ENCODE measurements at regions not wholly inside any gene's neighbourhood (a gene's known extent, or its start where the extent isn't known, plus 50 kb on each side); places are given as distances from the start of the nearest gene placed in this dataset.

DNA sequence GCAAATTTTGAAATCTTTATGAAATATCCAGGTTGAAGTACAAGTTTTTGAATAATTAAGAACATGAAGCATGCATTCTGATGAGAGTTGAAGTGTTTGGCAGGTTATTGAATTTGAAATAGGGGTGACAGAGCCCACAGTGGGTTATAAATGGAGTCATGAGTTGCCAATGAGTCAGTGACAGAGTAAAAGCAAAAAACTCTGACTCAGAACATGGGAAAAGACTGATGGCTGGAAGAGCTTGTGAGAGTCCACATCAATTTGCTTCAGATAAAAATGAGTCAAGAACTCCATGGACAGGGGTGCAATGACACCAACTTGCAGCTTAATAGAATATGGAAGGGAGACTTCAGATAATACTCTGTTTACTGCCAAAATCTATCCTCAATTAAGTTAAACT, 105.3 kb downstream of the SLC6A15 start:
- DNase-seq (ENCODE audit: low spot score), result no peak
- in situ Hi-C loops (cut with MboI; ENCODE audit: low sequenced_read_pairs, unreplicated experiment), result no loop called here
- TF ChIP-seq, protein P1, sequence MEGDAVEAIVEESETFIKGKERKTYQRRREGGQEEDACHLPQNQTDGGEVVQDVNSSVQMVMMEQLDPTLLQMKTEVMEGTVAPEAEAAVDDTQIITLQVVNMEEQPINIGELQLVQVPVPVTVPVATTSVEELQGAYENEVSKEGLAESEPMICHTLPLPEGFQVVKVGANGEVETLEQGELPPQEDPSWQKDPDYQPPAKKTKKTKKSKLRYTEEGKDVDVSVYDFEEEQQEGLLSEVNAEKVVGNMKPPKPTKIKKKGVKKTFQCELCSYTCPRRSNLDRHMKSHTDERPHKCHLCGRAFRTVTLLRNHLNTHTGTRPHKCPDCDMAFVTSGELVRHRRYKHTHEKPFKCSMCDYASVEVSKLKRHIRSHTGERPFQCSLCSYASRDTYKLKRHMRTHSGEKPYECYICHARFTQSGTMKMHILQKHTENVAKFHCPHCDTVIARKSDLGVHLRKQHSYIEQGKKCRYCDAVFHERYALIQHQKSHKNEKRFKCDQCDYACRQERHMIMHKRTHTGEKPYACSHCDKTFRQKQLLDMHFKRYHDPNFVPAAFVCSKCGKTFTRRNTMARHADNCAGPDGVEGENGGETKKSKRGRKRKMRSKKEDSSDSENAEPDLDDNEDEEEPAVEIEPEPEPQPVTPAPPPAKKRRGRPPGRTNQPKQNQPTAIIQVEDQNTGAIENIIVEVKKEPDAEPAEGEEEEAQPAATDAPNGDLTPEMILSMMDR (IDR thresholded peaks at IDR 0.05; ENCODE audit: borderline replicate concordance, control extremely low read depth, extremely low read depth, insufficient read depth, missing control alignments), result no peak

DNA sequence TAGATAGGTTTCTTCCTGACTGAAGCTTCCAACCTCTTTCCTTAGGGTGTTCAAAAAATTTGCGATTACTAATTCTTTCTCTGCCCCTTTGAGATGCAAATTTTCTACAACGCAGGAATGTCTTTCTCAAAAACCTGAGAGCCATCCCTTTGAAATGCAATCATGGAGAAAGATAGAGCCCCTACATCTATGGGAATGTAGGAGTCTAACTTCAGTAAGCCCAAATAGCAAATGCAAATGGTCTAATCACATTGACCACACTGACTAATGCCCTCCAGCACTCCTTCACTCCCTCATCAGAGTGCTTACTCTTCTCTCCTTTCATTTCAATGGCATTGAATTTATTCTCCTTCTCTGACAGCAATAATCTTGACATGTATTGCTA, 107.1 kb downstream of the SLC6A15 start:
- in situ Hi-C loops (cut with MboI; ENCODE audit: low sequenced_read_pairs, unreplicated experiment), result no loop called here
- no peak for DNase-seq (ENCODE audit: low spot score)
- TF ChIP-seq, protein P1 (IDR thresholded peaks at IDR 0.05; ENCODE audit: borderline replicate concordance, control extremely low read depth, extremely low read depth, insufficient read depth, missing control alignments), result no peak

DNA sequence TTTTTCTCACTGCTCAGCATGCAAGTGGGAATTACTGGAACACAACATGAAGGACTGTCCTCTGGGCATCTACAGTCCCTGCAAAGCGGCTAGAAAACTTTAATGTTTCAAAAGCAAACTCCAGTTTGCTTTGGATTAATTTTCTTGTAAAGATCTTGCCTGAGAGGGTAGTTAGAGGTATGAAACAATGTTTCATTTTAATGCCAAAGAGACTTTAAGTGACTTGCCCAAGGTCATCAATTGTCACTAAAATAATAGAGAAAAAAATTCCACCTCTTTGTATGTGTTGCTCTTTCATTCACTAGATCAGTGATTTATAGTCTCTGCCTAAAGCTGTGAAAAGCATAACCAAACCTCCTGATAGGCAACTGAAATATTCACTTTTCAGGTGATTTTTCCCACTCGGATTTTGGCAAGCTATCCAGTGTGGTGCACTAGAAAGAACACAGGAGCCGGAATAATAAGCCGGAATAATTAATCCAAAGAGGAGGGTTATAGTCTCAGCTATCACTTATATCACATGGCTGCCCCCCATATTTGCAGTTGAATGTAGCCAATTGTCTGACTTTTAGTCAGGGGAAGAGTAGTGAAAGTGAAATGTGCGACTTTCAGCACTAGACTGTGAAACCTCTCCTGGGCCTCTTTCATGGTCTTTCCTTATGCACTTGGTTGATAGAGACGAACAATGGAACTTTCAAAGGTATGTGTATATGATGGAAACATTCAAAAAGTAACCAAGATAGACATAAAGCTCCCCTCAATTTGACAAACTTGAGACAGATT, 107.7 kb downstream of the SLC6A15 start:
- in situ Hi-C loops (cut with MboI; ENCODE audit: low sequenced_read_pairs, unreplicated experiment), result no loop called here
- DNase-seq (ENCODE audit: low spot score), result no peak
- TF ChIP-seq, protein P1 (IDR thresholded peaks at IDR 0.05; ENCODE audit: borderline replicate concordance, control extremely low read depth, extremely low read depth, insufficient read depth, missing control alignments), result no peak

DNA sequence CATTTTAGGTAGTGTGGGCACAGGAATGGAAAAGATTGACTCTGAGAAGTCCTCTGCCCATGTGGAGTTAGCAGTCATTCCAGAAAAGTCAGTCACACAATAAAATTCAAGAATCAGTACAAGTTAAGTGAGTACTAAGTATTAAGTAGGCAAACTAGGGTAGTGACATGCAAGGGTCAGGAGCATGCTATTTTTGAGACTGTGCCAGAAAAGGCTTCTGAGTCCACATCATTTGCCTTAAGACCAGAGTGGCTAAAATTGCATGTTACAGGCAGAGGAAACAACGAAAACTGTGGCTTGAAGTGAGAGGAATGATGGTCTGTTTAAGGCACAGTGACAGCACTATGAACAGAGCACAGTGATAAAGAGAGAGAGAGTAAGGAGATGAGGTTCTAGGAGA, 108.9 kb downstream of the SLC6A15 start:
- in situ Hi-C loops (cut with MboI; ENCODE audit: low sequenced_read_pairs, unreplicated experiment), result no loop called here
- no peak for DNase-seq (ENCODE audit: low spot score)
- TF ChIP-seq, protein P1 (IDR thresholded peaks at IDR 0.05; ENCODE audit: borderline replicate concordance, control extremely low read depth, extremely low read depth, insufficient read depth, missing control alignments), result no peak

DNA sequence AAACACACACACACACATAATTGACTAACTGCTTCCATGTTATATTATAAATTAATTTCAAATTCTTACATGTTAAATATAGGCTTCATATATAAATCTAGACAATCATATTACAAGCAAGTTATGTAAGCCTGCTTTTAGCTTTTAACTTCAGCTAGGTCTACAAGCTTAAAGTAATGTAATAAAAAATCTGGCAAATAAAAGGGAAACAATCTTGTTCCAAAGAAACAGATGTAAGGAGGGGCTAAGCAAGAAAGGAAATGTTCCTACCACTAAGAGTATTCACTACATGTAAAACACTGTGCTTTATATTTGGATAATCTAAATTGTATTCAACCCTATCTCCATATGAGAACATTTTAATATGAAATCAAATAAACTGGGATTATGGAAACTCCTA, 110.4 kb downstream of the SLC6A15 start:
- in situ Hi-C loops (cut with MboI; ENCODE audit: low sequenced_read_pairs, unreplicated experiment), result no loop called here
- TF ChIP-seq, protein P1 (IDR thresholded peaks at IDR 0.05; ENCODE audit: borderline replicate concordance, control extremely low read depth, extremely low read depth, insufficient read depth, missing control alignments), result no peak
- DNase-seq (ENCODE audit: low spot score), result no peak

DNA sequence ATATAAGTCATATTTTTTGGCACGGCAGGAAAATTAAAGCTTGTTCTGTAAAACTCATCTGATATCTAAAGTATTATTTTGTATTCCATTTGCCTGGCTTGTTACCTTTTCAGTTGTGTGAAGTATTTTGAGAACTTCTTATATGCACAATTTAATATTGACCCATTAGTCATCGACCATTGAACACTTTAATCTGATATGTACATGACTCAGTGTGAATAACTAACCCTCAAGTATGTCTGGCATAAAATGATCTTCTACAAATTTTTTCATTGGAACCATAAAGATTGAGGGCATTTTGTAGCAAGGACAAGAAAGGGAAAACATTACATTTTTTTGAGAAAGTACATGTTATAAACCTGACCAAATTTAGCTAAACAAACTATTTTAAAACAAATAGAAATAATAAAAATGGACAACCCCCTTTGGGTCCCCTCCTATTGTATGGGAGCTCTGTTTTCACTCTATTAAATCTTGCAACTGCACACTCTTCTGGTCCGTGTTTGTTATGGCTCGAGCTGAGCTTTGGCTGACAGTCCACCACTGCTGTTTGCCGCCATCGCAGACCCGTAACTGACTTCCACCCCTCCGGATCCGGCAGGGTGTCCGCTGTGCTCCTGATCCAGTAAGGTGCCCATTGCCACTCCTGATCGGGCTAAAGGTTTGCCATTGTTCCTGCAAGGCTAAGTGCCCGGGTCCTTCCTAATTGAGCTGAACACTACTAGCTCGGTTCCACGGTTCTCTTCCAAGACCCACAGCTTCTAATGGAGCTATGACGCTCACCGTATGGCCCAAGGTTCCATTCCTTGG, 118.8 kb downstream of the SLC6A15 start:
- no peak for DNase-seq (ENCODE audit: low spot score)
- in situ Hi-C loops (cut with MboI; ENCODE audit: low sequenced_read_pairs, unreplicated experiment), result no loop called here
- TF ChIP-seq, protein P1 (IDR thresholded peaks at IDR 0.05; ENCODE audit: borderline replicate concordance, control extremely low read depth, extremely low read depth, insufficient read depth, missing control alignments), result no peak
